SK-N-SH (cell line): ENCODE measurements at regions not wholly inside any gene's neighbourhood (a gene's known extent, or its start where the extent isn't known, plus 50 kb on each side); places are given as distances from the start of the nearest gene placed in this dataset.

Experiments used
- CTCF ChIA-PET: fragments of 300-600, 350-600 bp; formaldehyde crosslinking; extraction: SDS; loops from one replicate; lab custom pipeline; 2021; lab: Yijun Ruan, JAX
- POLR2A ChIA-PET: fragments of 350-600 bp; sonication (Branson Sonifier 250); formaldehyde crosslinking; extraction: SDS; loops from one replicate; lab custom pipeline; 2020; ENCODE audit warnings: antibody characterized with exemption, inconsistent platforms; lab: Yijun Ruan, JAX
- DNase-seq: peaks from one replicate; pipeline ENCODE4 v3.0.0; 2012
- H2AFZ ChIP-seq: fragments of 200-600 bp; sonication (generic); 2 replicates; pipeline ENCODE4 v1.8.1; 2016; ENCODE audit warnings: antibody characterized with exemption, mild to moderate bottlenecking, low read depth
- H3F3A ChIP-seq: fragments of 200-600 bp; sonication (generic); replicated peaks from 2 replicates; pipeline ENCODE3; 2016; ENCODE audit warnings: antibody characterized with exemption, mild to moderate bottlenecking; ENCODE audit not compliant: insufficient read depth
- H3K27ac ChIP-seq, 2 experiments: fragments of 200-500 bp in 1 of 2; fragments of 200-600 bp in 1 of 2; sonication (Bioruptor generic) in 1 of 2; sonication (generic), shearing (Covaris generic) in 1 of 2; 2 replicates each; pipeline versions ENCODE4 v1.5.1 to v1.6.1; 2014 to 2016; ENCODE audit warnings: low read depth in 2 of 2, inconsistent platforms in 1 of 2, low read length in 1 of 2, mild to moderate bottlenecking in 1 of 2, mixed read lengths in 1 of 2
- H3K27me3 ChIP-seq: fragments of 200-600 bp; sonication (generic), shearing (Covaris generic); 2 replicates; pipeline ENCODE4 v1.6.1; 2016; ENCODE audit warnings: mixed run types; ENCODE audit not compliant: insufficient read depth
- H3K36me3 ChIP-seq, 2 experiments: fragments of 200-500 bp in 1 of 2; fragments of 200-600 bp in 1 of 2; sonication (Bioruptor generic) in 1 of 2; sonication (generic) in 1 of 2; replicated peaks in 1 of 2; 2 replicates each; pipeline versions ENCODE3 to v1.5.1; 2014 to 2016; ENCODE audit warnings: low read length in 1 of 2, mild to moderate bottlenecking in 1 of 2; ENCODE audit not compliant: insufficient read depth in 2 of 2, control insufficient read depth in 1 of 2
- H3K4me1 ChIP-seq, 2 experiments: fragments of 200-500 bp in 1 of 2; fragments of 200-600 bp in 1 of 2; sonication (Bioruptor generic) in 1 of 2; sonication (generic), shearing (Covaris generic) in 1 of 2; 2 replicates each; pipeline versions ENCODE4 v1.5.1 to v1.6.1; 2014 to 2016; ENCODE audit warnings: low read depth in 1 of 2, low read length in 1 of 2, mixed run types in 1 of 2; ENCODE audit not compliant: insufficient read depth in 2 of 2, control insufficient read depth in 1 of 2
- H3K4me2 ChIP-seq: fragments of 200-600 bp; sonication (generic), shearing (Covaris generic); 2 replicates; pipeline ENCODE4 v1.6.1; 2017; ENCODE audit warnings: mixed run types
- H3K4me3 ChIP-seq, 2 experiments: fragments of 200-500 bp in 1 of 2; fragments of 200-600 bp in 1 of 2; sonication (Bioruptor generic) in 1 of 2; sonication (generic), shearing (Covaris generic) in 1 of 2; 2 replicates each; pipeline versions ENCODE4 v1.5.1 to v1.8.1; 2014 to 2016; ENCODE audit warnings: low read depth in 2 of 2, inconsistent platforms in 1 of 2, low read length in 1 of 2, mild to moderate bottlenecking in 1 of 2, mixed read lengths in 1 of 2, moderate library complexity in 1 of 2
- H3K79me2 ChIP-seq: fragments of 200-600 bp; sonication (generic); 2 replicates; pipeline ENCODE4 v1.8.1; 2017; ENCODE audit warnings: mild to moderate bottlenecking; ENCODE audit not compliant: insufficient read depth
- H3K9ac ChIP-seq: fragments of 200-600 bp; sonication (generic); 2 replicates; pipeline ENCODE4 v1.6.1; 2017; ENCODE audit warnings: mixed run types
- H3K9me2 ChIP-seq: fragments of 200-600 bp; sonication (generic); 2 replicates; pipeline ENCODE4 v1.6.1; 2017; ENCODE audit warnings: mixed run types
- H3K9me3 ChIP-seq: fragments of 200-600 bp; sonication (generic); 2 replicates; pipeline ENCODE4 v1.6.1; 2017; ENCODE audit warnings: mixed run types, mild to moderate bottlenecking, moderate library complexity
- H4K20me1 ChIP-seq: fragments of 200-600 bp; sonication (generic); 2 replicates; pipeline ENCODE4 v1.6.1; 2017; ENCODE audit warnings: mild to moderate bottlenecking, mixed run types; ENCODE audit not compliant: insufficient read depth
- CHD2 ChIP-seq: fragments of 150-350 bp; IDR thresholded peaks from 2 replicates; pipeline ENCODE4 v1.6.1; 2018; ENCODE audit warnings: low read length; ENCODE audit not compliant: partially characterized antibody
- EP300 ChIP-seq, 2 experiments: IDR thresholded peaks; 2 replicates each; pipeline versions ENCODE4 v1.4.0 to v1.6.1; 2012; ENCODE audit warnings: borderline replicate concordance in 1 of 2, low read depth in 1 of 2, low read length in 1 of 2
- EZH2phosphoT487 ChIP-seq: fragments of 200-600 bp; sonication (generic); IDR thresholded peaks from 2 replicates; pipeline ENCODE4 v1.6.1; 2017; ENCODE audit warnings: low read depth, mixed run types, mild to moderate bottlenecking, antibody characterized with exemption, moderate library complexity, borderline replicate concordance
- FOSL2 ChIP-seq: IDR thresholded peaks from 2 replicates; pipeline ENCODE4 v1.4.0; 2012; ENCODE audit warnings: low read depth, mild to moderate bottlenecking, moderate library complexity, borderline replicate concordance
- FOXJ3 ChIP-seq: sonication (generic); formaldehyde crosslinking; IDR thresholded peaks from 2 replicates; pipeline ENCODE4 v1.5.1; 2020; ENCODE audit warnings: mild to moderate bottlenecking, missing genetic modification reagents
- FOXM1 ChIP-seq: IDR thresholded peaks from 2 replicates; pipeline ENCODE4 v1.4.0; 2012; ENCODE audit warnings: low read depth, mild to moderate bottlenecking
- GABPA ChIP-seq: IDR thresholded peaks from 2 replicates; pipeline ENCODE4 v1.4.0; 2012; ENCODE audit warnings: low read depth, mild to moderate bottlenecking
- GATA2 ChIP-seq: sonication (generic); formaldehyde crosslinking; IDR thresholded peaks from 2 replicates; pipeline ENCODE4 v1.5.0; 2020; ENCODE audit warnings: mild to moderate bottlenecking, missing genetic modification reagents
- MXI1 ChIP-seq: IDR thresholded peaks from 2 replicates; pipeline ENCODE4 v1.6.1; 2012; ENCODE audit warnings: mild to moderate bottlenecking, low read depth, low read length, improper control_type of control experiment
- NRF1 ChIP-seq: IDR thresholded peaks from 2 replicates; pipeline ENCODE4 v1.6.1; 2012; ENCODE audit warnings: low read depth, mild to moderate bottlenecking, low read length
- POLR2AphosphoS5 ChIP-seq: IDR thresholded peaks from 2 replicates; pipeline ENCODE4 v1.6.1; 2012; ENCODE audit warnings: low read depth, low read length
- RAD21 ChIP-seq: IDR thresholded peaks from 2 replicates; pipeline ENCODE4 v1.6.1; 2012; ENCODE audit warnings: mild to moderate bottlenecking, low read length
- RCOR1 ChIP-seq: fragments of 150-350 bp; IDR thresholded peaks from 2 replicates; pipeline ENCODE4 v1.6.1; 2017; ENCODE audit warnings: antibody characterized with exemption, low read length
- RFX5 ChIP-seq: IDR thresholded peaks from 2 replicates; pipeline ENCODE4 v1.6.1; 2012; ENCODE audit warnings: mild to moderate bottlenecking, improper control_type of control experiment, low read length
- RXRA ChIP-seq: IDR thresholded peaks from 2 replicates; pipeline ENCODE4 v1.4.0; 2012; ENCODE audit warnings: low read depth, mild to moderate bottlenecking, borderline replicate concordance
- SIN3A ChIP-seq: IDR thresholded peaks from 2 replicates; pipeline ENCODE4 v1.6.1; 2012; ENCODE audit warnings: low read depth, mild to moderate bottlenecking, low read length, moderate library complexity, borderline replicate concordance
- WGBS: methylation state at CpG from one replicate; pipeline ENCODE4 v1.1.6; 2017; ENCODE audit warnings: low lambda C conversion rate; 5-methylcytosine and 5-hydroxymethylcytosine counted together
- TF ChIP-seq, protein P1 (sequence below): IDR thresholded peaks from 2 replicates; pipeline ENCODE4; 2012
- TF ChIP-seq, protein P2 (sequence below): fragments of 150-350 bp; IDR thresholded peaks from 2 replicates; pipeline ENCODE4 v1.6.1; 2016; ENCODE audit warnings: mild to moderate bottlenecking, low read depth, low read length
- TF ChIP-seq, protein P3 (sequence below): fragments of 200-600 bp; sonication (generic); IDR thresholded peaks from 2 replicates; pipeline ENCODE4 v1.6.1; 2017; ENCODE audit warnings: antibody characterized with exemption, mild to moderate bottlenecking, moderate library complexity
- TF ChIP-seq, protein P4 (sequence below): IDR thresholded peaks from 2 replicates; pipeline ENCODE4 v1.4.0; 2012; ENCODE audit warnings: low read depth
- TF ChIP-seq, protein P5 (sequence below): IDR thresholded peaks from 2 replicates; pipeline ENCODE4 v1.4.0; 2012; ENCODE audit warnings: low read depth, borderline replicate concordance

DNA sequence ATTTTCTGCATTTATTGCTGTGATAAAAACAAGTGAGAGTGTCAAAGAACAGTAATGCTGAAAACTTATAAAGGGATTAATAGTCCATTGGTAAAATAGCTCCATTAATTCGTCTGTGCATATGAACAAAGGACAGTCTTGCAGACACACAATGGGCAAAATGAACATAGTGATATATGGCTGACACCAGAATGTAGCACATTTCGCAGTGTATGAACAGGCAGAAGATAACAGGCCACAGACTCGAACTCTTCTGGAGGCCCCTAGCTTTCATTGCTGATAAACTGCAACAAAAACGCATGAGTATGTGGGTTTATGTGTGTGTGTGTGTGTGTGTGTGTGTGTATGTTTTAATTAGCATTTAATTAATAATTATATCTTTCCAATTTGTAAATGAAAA, 354.8 kb downstream of the TAF11L14 start:
- ChIA-PET CTCF (no interaction called here), POLR2A (no interaction called here)
- H3F3A ChIP-seq, result no peaks in the 10 kb centered on the region
- no peak for DNase-seq
- H3K4me3 ChIP-seq, result no peak overlapping the region
- H3K27me3 ChIP-seq, result no peaks in the 10 kb centered on the region
- 12% methylated on average over 4 of the region's 4 CpGs for WGBS
- no peak overlapping the region for H3K9ac ChIP-seq
- no peak overlapping the region for H3K27ac ChIP-seq
- H3K9me3 ChIP-seq, result no peaks in the 10 kb centered on the region
- H3K4me2 ChIP-seq, result no peak overlapping the region
- H3K79me2 ChIP-seq, result no peaks in the 10 kb centered on the region
- TF ChIP-seq FOSL2, result no peak
- no peak for TF ChIP-seq FOXM1
- no peak for TF ChIP-seq NRF1
- TF ChIP-seq FOXJ3 (CRISPR knock-in tag), result no peak
- no peak for TF ChIP-seq SIN3A
- no peak for TF ChIP-seq RAD21
- TF ChIP-seq, protein P1, sequence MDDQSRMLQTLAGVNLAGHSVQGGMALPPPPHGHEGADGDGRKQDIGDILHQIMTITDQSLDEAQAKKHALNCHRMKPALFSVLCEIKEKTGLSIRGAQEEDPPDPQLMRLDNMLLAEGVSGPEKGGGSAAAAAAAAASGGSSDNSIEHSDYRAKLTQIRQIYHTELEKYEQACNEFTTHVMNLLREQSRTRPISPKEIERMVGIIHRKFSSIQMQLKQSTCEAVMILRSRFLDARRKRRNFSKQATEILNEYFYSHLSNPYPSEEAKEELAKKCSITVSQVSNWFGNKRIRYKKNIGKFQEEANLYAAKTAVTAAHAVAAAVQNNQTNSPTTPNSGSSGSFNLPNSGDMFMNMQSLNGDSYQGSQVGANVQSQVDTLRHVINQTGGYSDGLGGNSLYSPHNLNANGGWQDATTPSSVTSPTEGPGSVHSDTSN, result no peak
- no peak for TF ChIP-seq RFX5
- TF ChIP-seq GABPA, result no peak
- TF ChIP-seq RCOR1, result no peak
- TF ChIP-seq POLR2AphosphoS5, result no peak
- H2AFZ ChIP-seq, result no peak overlapping the region
- H3K36me3 ChIP-seq, result no peaks in the 10 kb centered on the region
- no peaks in the 10 kb centered on the region for H3K4me1 ChIP-seq
- no peaks in the 10 kb centered on the region for H3K9me2 ChIP-seq
- no peaks in the 10 kb centered on the region for H4K20me1 ChIP-seq

DNA sequence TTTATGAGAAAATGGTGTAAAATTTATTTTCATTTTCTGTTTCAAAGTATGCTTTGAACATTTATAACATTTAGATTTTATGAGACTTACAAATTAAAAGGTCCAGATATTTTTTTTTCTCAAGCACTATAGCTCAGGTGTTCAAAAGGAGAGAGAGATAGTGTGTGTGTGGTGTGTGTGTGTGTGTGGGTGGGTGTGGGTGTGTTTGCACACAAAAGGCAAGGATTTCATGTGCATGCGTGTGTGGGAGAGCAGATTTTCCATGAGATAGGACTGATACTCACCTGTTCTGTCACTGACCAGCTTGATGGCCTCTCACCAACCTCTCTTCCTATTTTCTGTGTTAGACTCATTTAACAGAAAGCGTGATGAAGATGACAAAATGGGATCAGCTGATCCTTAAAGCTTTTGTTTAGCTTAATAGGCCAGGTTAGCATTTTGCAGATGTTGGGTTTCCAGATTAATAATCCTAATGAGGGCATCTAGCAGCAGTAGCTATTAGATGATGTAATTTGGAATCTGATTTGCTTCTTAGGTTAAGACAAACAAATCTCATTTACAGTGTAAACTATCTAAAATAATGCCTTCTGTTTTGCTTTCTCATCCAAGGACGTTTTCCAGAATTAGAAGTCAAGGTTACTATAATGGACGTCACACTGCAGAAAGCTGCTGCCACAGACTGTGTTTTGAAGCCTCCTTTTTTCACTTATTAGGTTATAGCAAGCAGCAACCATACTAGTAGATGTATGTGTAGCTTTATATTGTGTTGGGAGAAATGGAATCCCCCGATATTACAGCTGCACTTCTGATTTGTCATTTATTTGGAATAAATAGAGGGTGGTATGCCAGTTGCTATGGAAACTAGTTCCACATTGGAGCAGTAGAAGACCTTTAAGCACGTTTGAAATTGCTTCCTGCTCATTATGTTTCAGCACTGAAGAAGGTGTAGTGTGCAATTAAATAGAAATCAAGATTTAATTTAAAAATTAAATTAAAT, 355.6 kb downstream of the TAF11L14 start:
- Histone ChIP-seq H3K36me3 (no peaks in the 10 kb centered on the region), H3K4me1 (no peaks in the 10 kb centered on the region), H3K4me3 (no peak overlapping the region), H3K9ac (no peak overlapping the region), H4K20me1 (no peaks in the 10 kb centered on the region), H3K27me3 (no peaks in the 10 kb centered on the region), H3K9me2 (no peaks in the 10 kb centered on the region), H3F3A (no peaks in the 10 kb centered on the region), H3K9me3 (no peaks in the 10 kb centered on the region), H3K4me2 (no peak overlapping the region), H3K27ac (no peak overlapping the region), H2AFZ (no peak overlapping the region), H3K79me2 (no peaks in the 10 kb centered on the region)
- 6% methylated on average over 6 of the region's 6 CpGs for WGBS
- ChIA-PET POLR2A (no interaction called here), CTCF (no interaction called here)
- DNase-seq, result no peak
- TF ChIP-seq, protein P2, sequence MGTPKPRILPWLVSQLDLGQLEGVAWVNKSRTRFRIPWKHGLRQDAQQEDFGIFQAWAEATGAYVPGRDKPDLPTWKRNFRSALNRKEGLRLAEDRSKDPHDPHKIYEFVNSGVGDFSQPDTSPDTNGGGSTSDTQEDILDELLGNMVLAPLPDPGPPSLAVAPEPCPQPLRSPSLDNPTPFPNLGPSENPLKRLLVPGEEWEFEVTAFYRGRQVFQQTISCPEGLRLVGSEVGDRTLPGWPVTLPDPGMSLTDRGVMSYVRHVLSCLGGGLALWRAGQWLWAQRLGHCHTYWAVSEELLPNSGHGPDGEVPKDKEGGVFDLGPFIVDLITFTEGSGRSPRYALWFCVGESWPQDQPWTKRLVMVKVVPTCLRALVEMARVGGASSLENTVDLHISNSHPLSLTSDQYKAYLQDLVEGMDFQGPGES, result no peak
- TF ChIP-seq EZH2phosphoT487, result no peak
- no peak for TF ChIP-seq RFX5
- no peak for TF ChIP-seq EP300 (IDR thresholded peaks at IDR 0.05; ENCODE audit: borderline replicate concordance in 1 of 2, low read depth in 1 of 2, low read length in 1 of 2)
- TF ChIP-seq GATA2 (CRISPR knock-in tag), result no peak
- TF ChIP-seq, protein P3, sequence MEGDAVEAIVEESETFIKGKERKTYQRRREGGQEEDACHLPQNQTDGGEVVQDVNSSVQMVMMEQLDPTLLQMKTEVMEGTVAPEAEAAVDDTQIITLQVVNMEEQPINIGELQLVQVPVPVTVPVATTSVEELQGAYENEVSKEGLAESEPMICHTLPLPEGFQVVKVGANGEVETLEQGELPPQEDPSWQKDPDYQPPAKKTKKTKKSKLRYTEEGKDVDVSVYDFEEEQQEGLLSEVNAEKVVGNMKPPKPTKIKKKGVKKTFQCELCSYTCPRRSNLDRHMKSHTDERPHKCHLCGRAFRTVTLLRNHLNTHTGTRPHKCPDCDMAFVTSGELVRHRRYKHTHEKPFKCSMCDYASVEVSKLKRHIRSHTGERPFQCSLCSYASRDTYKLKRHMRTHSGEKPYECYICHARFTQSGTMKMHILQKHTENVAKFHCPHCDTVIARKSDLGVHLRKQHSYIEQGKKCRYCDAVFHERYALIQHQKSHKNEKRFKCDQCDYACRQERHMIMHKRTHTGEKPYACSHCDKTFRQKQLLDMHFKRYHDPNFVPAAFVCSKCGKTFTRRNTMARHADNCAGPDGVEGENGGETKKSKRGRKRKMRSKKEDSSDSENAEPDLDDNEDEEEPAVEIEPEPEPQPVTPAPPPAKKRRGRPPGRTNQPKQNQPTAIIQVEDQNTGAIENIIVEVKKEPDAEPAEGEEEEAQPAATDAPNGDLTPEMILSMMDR, result no peak
- no peak for TF ChIP-seq FOXJ3 (CRISPR knock-in tag)
- TF ChIP-seq FOSL2, result no peak
- TF ChIP-seq MXI1, result no peak
- TF ChIP-seq RXRA, result no peak
- TF ChIP-seq, protein P4, sequence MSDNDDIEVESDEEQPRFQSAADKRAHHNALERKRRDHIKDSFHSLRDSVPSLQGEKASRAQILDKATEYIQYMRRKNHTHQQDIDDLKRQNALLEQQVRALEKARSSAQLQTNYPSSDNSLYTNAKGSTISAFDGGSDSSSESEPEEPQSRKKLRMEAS, result no peak
- no peak for TF ChIP-seq CHD2
- TF ChIP-seq, protein P5, sequence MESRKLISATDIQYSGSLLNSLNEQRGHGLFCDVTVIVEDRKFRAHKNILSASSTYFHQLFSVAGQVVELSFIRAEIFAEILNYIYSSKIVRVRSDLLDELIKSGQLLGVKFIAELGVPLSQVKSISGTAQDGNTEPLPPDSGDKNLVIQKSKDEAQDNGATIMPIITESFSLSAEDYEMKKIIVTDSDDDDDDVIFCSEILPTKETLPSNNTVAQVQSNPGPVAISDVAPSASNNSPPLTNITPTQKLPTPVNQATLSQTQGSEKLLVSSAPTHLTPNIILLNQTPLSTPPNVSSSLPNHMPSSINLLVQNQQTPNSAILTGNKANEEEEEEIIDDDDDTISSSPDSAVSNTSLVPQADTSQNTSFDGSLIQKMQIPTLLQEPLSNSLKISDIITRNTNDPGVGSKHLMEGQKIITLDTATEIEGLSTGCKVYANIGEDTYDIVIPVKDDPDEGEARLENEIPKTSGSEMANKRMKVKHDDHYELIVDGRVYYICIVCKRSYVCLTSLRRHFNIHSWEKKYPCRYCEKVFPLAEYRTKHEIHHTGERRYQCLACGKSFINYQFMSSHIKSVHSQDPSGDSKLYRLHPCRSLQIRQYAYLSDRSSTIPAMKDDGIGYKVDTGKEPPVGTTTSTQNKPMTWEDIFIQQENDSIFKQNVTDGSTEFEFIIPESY, result no peak
